Ecto neural progenitor cell (in vitro differentiated cells): ENCODE measurements at regions not wholly inside any gene's neighbourhood (a gene's known extent, or its start where the extent isn't known, plus 50 kb on each side); places are given as distances from the start of the nearest gene placed in this dataset.
"Not testable (repeated sequence)": the region's sequence is repeated elsewhere in the genome, so short reads cannot be mapped to it uniquely, and the experiment has no call there.

Experiments
- DNase-seq: peaks from one replicate; pipeline ENCODE4 v3.0.0-alpha.2; 2018; ENCODE audit warnings: low spot score

- DNase-seq = no peak
Observed at GRCh38 chr16:87100306-87101058, 216.7 kb downstream of the C16orf95 start.

GRCh38 chr16:87101903-87102302, 215.3 kb downstream of the C16orf95 start:
- no peak for DNase-seq

GRCh38 chr16:87107201-87107600, 210.0 kb downstream of the C16orf95 start:
- DNase-seq = no peak

- DNase-seq = no peak
Observed at GRCh38 chr16:87108278-87108677, 208.9 kb downstream of the C16orf95 start.

DNA sequence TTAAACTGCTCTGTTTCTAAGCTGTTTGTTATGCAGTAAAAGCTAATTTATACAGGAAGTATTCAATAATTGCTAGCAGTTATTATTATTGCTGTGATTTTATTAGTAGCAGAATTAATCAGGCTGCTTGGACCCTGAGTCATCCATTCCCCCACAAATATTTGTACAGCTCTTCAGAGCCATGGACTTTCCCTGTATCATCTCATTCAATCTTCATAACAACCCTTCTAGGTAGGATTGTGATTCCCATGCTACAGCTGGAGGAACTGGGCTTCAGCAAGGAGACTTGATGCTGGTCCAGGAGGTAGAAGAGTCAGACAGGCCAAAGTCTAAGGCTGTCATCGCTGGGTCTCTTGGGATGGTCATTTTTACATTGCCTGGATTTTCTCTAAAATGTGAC, 208.3 kb downstream of the C16orf95 start:
- DNase-seq = no peak

DNA sequence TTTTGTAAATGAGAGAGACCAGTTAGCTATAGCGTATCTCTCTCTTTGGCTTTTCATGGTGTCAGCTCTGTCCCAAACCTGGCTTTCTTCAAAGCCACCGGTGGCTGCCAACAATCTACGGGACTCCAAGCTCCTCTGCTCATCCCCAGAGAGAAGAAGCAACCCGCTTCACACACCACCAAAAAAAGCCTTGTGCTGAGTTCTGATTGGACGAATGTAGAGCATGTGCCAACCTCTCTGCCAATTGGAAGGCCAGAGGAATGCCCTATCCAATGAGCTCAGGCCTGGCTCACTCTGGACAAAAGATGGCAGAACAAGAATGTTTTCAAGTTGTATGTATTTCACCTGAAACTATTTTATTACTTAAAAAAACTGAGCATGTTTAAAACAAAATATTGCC, 202.4 kb downstream of the C16orf95 start:
- no peak for DNase-seq

GRCh38 chr16:87115646-87116045, 201.5 kb downstream of the C16orf95 start:
- no peak for DNase-seq

DNA sequence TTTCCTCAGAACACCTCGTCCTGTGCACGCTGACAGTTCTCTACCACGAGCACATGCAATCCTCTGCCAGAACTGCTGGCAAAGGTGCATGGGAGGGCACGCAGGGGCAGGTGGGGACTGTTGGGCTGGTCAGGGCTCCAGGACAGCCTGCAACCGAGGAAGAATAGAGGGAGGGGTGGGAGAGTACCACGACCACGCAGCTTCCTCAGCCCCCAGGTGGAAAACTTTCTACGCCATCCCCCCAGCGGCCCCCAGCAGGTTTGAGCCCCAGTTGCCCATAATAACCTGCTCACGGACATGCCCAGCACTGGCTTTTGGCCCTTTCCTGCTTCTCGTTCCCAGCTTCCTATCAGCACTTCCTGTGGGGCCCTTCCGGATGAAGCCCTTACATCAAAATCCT, 199.3 kb downstream of the C16orf95 start:
- DNase-seq = no peak

DNA sequence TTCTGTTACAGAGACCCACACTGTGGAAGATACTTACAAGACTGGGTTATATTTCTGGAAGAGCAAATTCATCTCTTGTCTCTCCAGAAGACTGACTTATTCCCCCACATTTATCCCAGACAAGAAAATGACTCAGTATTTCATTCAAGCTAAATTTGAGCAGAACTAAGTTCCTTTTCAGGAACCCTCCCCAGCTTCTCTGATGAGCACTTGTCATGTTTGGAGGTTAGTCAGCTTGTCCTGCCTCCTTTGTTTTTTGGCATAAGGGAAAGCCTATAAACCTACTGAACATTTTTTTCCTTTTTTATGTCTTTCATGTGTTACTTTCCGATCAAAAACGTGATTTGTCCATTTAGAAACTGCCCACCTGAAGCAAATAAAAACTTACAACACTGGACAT, 198.0 kb downstream of the C16orf95 start:
- no peak for DNase-seq

DNA sequence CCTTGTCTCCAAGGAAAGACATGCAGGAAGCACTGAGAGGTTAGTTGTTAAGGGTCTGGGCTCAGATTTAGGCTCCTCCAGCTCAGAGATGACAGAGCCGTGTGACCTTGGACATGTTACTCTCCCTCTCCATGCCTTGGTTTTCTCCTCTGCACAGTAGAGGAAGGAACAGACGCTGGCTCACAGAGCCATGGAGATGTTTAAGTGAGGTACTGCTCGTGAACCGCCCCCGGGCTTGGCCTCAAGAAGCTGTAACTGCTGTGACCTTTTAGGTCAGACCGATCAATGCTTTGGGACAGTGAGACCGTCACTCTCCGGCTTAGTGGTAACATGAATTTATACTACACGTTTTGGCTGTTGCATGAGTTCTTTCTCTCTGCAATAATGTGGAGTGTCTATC, 197.4 kb downstream of the C16orf95 start:
- DNase-seq = no peak

- no peak for DNase-seq
Observed at GRCh38 chr16:87121816-87122215, 195.4 kb downstream of the C16orf95 start.

DNA sequence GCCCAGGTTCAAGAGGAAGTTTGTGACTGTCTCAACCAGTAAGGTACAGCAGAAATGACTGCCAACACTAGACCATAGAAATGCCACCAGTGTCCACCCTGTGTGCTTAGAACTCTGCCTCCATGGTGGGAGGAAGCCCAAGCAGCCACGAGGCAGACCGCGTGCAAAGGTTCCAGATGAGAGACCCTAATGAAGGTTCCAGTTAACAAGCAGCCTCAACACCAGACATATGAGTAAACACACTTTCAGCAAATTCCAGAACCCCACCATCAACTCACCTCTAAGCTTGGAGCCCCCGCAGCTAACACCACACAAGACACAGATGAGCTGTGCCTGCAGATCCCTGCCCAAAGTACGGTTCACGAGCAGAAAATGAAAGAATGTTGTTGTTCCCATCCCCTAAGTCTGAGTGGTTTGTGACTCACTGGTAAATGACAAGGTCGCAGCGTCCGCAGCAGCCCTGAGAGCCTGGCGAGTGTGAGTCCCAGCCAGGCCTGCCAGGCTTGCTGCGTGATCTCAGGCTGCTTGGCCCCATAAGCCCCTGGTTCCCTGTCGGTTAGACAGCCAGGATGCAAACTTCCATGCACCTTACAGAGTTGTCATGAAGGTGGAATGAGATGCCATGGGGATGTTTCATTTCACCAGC, 193.7 kb downstream of the C16orf95 start:
- DNase-seq = no peak

- DNase-seq = not testable (repeated sequence)
Observed at GRCh38 chr16:87124405-87124804, 192.8 kb downstream of the C16orf95 start.

- DNase-seq = no peak
Observed at GRCh38 chr16:87125206-87126155, 191.7 kb downstream of the C16orf95 start.

DNA sequence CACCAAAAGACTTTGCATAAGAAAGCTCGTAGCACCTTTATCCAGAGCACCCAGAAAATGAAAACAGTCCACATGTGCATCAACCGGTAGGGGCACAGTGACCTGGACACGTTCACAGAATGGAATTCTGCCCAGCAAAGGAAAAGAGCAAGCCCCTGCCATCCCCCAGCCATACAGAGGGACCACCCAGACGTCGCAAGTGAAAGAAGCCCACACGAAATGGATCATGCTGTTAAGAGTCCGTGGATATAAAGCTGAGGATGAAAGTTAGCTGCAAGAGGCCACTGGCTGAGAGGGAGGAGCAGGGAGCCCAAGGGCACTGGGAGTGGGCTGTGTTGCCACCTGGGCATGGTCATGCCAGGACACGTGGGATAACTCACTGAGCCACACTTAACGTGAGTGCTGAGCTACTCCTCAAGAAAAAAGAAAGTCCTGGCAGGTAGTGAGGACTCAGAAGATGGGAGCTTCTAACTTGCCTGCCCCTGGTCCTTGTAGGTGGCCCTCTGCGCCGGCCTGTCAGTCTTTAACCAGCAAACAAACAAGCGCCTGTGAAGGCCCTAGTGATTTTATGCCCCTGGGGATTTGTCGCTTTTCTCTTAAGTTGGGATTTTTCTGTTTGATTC, 190.7 kb downstream of the C16orf95 start:
- DNase-seq = no peak

GRCh38 chr16:87127061-87127765, 190.0 kb downstream of the C16orf95 start:
- no peak for DNase-seq

DNA sequence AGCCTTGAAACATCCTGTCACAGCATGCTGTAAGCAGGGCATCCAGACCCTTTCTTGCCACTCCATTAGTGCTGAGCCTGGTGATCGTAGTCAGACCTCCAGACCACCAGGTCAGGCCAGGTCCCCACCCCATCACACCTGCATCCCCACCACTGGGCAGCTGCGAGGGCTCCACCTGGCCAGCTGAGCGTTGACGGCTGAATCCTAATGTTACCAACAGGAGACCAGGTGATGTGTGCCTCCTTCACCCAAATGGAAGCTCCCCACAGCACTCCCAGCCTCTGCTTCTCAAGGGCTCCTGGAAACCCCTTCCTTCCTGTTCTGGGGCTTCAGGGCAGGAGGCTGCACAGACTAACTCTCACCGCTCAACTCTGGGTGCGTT, 189.4 kb downstream of the C16orf95 start:
- no peak for DNase-seq

DNA sequence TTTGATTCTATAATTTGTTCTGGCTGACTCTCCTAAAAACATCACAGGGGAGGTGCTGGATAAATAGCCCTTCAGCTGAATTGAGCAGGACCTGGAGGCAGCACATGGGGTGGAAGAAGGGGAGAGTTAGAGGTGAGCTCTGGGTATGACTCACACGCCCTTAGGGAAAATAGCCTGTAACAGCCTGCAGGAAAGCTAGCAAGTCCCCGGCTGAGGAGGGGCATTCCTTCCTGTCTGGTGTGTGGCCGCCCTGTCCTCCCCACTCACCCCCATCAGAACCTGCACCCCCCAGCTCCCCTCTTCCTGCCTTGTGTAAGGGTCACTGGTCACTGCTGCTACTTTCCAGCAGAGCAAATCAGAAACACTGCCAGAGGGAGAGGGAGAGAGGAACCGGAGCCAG, 187.4 kb downstream of the C16orf95 start:
- DNase-seq = no peak

- DNase-seq = no peak
Observed at GRCh38 chr16:87131061-87131995, 185.9 kb downstream of the C16orf95 start.

GRCh38 chr16:87131996-87132345, 185.2 kb downstream of the C16orf95 start:
- DNase-seq = no peak
